BE2C (cell line): ENCODE measurements at regions not wholly inside any gene's neighbourhood (a gene's known extent, or its start where the extent isn't known, plus 50 kb on each side); places are given as distances from the start of the nearest gene placed in this dataset.

Source experiments
- DNase-seq: peaks from one replicate; pipeline ENCODE4 v3.0.0-alpha.2; 2020
- H3K27me3 ChIP-seq: fragments of 250-450 bp; sonication (Bioruptor Pico); 2 replicates; pipeline ENCODE4 v1.5.1; 2020; ENCODE audit warnings: mild to moderate bottlenecking
- H3K36me3 ChIP-seq: fragments of 250-450 bp; sonication (Bioruptor Pico); 2 replicates; pipeline ENCODE4 v1.5.1; 2020; ENCODE audit warnings: mild to moderate bottlenecking
- H3K4me1 ChIP-seq: fragments of 250-450 bp; sonication (Bioruptor Pico); 2 replicates; pipeline ENCODE4 v1.5.1; 2020
- H3K4me3 ChIP-seq: 2 replicates; pipeline ENCODE4 v1.5.1; 2011; ENCODE audit warnings: low read depth, low read length
- H3K9me3 ChIP-seq: fragments of 250-450 bp; sonication (Bioruptor Pico); 2 replicates; pipeline ENCODE4 v1.5.1; 2020
- TF ChIP-seq, protein P1 (sequence below): IDR thresholded peaks from 2 replicates; pipeline ENCODE4 v1.5.1; 2012; ENCODE audit warnings: mild to moderate bottlenecking, low read depth, low read length

DNA sequence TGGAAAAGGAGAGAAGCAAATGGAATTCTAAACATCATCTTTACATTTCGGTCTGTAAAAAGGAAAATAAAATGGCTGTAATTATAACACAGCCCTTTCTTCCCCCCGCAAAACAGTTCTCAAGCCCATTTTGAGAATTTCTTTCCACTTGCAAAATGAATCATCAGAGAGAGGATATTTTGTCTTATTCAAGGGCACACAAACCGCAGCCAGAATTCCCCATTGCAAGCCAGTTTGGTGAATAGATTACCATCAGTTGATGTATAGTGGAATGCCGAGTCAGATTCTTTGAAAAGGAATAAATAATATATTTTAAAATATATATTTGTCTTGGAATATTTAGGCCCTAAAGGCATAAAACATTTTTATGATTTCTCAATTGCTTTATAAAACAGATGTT is 420.4 kb upstream of the SEMA6D start:
- Histone ChIP-seq H3K36me3 (no peaks in the 10 kb centered on the region), H3K9me3 (no peaks in the 10 kb centered on the region), H3K27me3 (no peaks in the 10 kb centered on the region), H3K4me3 (no peak overlapping the region), H3K4me1 (no peaks in the 10 kb centered on the region)
- no peak for DNase-seq
- TF ChIP-seq, protein P1, sequence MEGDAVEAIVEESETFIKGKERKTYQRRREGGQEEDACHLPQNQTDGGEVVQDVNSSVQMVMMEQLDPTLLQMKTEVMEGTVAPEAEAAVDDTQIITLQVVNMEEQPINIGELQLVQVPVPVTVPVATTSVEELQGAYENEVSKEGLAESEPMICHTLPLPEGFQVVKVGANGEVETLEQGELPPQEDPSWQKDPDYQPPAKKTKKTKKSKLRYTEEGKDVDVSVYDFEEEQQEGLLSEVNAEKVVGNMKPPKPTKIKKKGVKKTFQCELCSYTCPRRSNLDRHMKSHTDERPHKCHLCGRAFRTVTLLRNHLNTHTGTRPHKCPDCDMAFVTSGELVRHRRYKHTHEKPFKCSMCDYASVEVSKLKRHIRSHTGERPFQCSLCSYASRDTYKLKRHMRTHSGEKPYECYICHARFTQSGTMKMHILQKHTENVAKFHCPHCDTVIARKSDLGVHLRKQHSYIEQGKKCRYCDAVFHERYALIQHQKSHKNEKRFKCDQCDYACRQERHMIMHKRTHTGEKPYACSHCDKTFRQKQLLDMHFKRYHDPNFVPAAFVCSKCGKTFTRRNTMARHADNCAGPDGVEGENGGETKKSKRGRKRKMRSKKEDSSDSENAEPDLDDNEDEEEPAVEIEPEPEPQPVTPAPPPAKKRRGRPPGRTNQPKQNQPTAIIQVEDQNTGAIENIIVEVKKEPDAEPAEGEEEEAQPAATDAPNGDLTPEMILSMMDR: no peak

DNA sequence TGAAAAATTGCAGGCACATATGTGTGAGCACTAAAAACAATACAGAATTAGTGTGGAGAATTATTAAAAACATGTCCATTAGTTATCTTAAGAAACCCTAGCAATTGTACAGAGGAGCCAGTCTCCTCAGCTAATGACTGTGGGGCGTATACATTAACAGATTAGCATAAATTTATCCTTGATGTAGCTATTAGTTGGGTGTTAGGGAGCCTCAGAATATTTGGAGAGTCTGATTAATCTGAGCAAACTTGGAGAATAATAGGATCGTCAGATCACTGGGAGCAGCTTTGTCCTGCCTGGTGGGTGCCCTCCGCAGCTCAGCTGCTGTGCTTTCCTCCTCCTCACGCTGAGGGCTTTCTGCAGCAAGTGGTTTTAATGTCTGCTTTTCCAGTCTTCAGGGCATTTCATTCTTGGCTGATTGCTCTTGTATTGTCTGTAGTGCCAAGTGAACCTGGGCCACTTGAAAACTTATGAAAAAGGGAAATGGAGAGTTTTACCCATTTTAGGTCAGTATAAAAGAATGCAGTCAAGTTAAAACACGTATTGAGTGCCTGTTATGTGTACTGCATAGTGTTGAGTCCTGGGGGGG is 417.4 kb upstream of the SEMA6D start:
- no peaks in the 10 kb centered on the region for H3K9me3 ChIP-seq
- no peak for DNase-seq
- no peak overlapping the region for H3K4me3 ChIP-seq
- TF ChIP-seq, protein P1: no peak
- peaks cover 4% of the 10 kb centered on the region; the same call in 1 of the 2 replicates for H3K4me1 ChIP-seq
- no peaks in the 10 kb centered on the region for H3K36me3 ChIP-seq
- no peaks in the 10 kb centered on the region for H3K27me3 ChIP-seq

DNA sequence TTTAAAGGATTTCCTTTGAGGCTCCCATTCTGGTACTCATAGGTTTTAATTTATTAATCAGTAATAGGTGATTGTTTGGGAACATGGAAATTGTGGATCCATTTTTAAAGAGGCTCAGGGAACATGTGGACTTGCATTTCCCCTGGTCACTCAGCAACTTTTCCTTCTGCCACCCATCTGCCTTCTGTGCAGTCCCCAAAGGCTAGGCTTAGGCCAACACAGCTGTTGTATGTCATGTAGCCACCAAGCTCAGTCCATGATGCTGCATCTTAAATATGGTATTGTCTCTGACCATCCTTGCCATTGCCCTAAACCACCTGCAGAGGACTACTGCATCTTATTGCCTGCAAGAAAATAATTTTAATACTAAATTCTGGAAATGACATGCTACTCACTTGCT is 416.7 kb upstream of the SEMA6D start:
- no peak for DNase-seq
- peaks cover 5% of the 10 kb centered on the region; the same call in 1 of the 2 replicates for H3K4me1 ChIP-seq
- H3K27me3 ChIP-seq: no peaks in the 10 kb centered on the region
- H3K36me3 ChIP-seq: no peaks in the 10 kb centered on the region
- TF ChIP-seq, protein P1: no peak
- no peak overlapping the region for H3K4me3 ChIP-seq
- H3K9me3 ChIP-seq: no peaks in the 10 kb centered on the region

DNA sequence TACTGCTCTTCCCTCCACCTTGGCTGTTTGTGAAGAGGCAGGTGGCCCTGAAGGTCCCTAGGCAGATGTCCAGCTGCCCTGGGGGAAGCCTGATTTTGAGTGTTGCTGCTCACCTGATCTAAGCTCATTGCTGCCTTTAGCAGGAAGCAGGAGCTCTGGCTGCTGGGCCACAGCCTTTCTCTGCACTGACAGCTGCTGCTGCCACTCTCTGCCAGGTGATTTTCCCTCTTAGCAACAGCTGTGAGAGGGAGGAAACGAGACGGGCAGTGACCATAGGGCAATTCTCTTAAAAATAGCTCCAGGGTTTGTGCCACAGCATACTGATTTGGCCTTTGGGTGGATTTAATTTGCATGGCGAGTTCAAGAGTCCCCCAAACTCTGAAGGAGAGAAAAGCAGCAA is 415.8 kb upstream of the SEMA6D start:
- no peaks in the 10 kb centered on the region for H3K9me3 ChIP-seq
- H3K4me3 ChIP-seq: no peak overlapping the region
- TF ChIP-seq, protein P1: no peak
- peaks cover 5% of the 10 kb centered on the region; the same call in 1 of the 2 replicates for H3K4me1 ChIP-seq
- no peaks in the 10 kb centered on the region for H3K27me3 ChIP-seq
- H3K36me3 ChIP-seq: no peaks in the 10 kb centered on the region
- DNase-seq: no peak

DNA sequence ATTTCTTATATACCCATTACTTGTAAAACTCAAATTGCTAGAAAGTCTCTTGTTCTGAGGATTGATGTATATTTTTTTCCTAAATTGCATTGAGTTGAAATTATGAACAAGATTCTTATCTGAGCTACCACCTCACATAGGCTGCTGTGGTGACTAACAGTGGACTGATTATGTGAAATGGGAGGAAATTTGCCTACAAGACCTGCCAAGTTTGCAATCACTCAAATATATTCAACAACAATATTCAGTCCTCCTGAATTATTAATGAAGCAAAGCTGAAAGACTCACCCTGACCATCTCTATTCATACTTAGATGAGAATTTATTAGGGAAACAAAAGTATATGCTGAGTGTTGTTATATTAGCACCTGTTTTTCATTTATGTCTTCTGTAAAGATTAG is 412.6 kb upstream of the SEMA6D start:
- H3K4me3 ChIP-seq: no peak overlapping the region
- no peak for DNase-seq
- TF ChIP-seq, protein P1: no peak
- no peaks in the 10 kb centered on the region for H3K36me3 ChIP-seq
- H3K9me3 ChIP-seq: no peaks in the 10 kb centered on the region
- peaks cover 5% of the 10 kb centered on the region; the same call in 1 of the 2 replicates for H3K4me1 ChIP-seq
- no peaks in the 10 kb centered on the region for H3K27me3 ChIP-seq

DNA sequence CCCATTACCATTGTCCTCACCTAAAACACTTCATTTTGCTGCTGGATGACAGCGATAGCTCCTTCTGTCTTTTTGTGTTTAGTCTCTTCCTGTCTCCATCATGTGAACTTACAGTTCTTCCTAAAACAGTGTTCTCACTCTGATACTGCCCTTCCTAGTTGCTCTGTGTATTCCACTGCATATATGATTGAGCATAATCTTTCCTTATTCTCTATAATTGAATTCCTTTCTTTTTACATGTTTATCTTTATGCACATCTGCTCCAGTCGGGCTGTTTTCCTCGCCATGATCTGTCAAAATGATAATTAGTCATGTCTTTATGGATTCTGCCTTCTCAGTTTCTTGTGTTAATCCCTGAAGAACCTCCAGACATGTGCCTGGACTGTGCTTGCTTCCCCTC is 405.1 kb upstream of the SEMA6D start:
- Histone ChIP-seq H3K36me3 (no peaks in the 10 kb centered on the region), H3K4me1 (no peaks in the 10 kb centered on the region), H3K4me3 (no peak overlapping the region), H3K27me3 (no peaks in the 10 kb centered on the region), H3K9me3 (no peaks in the 10 kb centered on the region)
- no peak for DNase-seq
- TF ChIP-seq, protein P1: no peak
